Fibroblast of the aortic adventitia (primary cell): ENCODE measurements at regions not wholly inside any gene's neighbourhood (a gene's known extent, or its start where the extent isn't known, plus 50 kb on each side); places are given as distances from the start of the nearest gene placed in this dataset.
"Not testable (repeated sequence)": the region's sequence is repeated elsewhere in the genome, so short reads cannot be mapped to it uniquely, and the experiment has no call there.

Experiments
- DNase-seq: peaks from one replicate; pipeline ENCODE4 v3.0.0-alpha.2; 2010; ENCODE audit warnings: low read depth
- H3K4me3 ChIP-seq: 2 replicates; pipeline ENCODE4 v1.5.1; 2011; ENCODE audit warnings: low read depth, mild to moderate bottlenecking, control low read depth, low read length, moderate library complexity
- CTCF ChIP-seq: IDR thresholded peaks from 2 replicates; pipeline ENCODE4 v1.5.1; 2011; ENCODE audit warnings: mild to moderate bottlenecking, low read length, control low read depth, inconsistent platforms; ENCODE audit not compliant: insufficient read depth

GRCh38 chrX:112520124-112520523, 159.6 kb downstream of the LHFPL1 start:
- DNase-seq, result no peak
- no peak overlapping the region for H3K4me3 ChIP-seq
- TF ChIP-seq CTCF, result no peak

- no peak for DNase-seq
- no peak overlapping the region for H3K4me3 ChIP-seq
- no peak for TF ChIP-seq CTCF
Observed at GRCh38 chrX:112513154-112513553, 166.6 kb downstream of the LHFPL1 start.

- DNase-seq, result no peak
- H3K4me3 ChIP-seq, result no peak overlapping the region
- no peak for TF ChIP-seq CTCF
Observed at GRCh38 chrX:112512509-112512908, 167.2 kb downstream of the LHFPL1 start.

- DNase-seq, result no peak
- no peak overlapping the region for H3K4me3 ChIP-seq
- TF ChIP-seq CTCF, result no peak
Observed at GRCh38 chrX:112510629-112511028, 169.1 kb downstream of the LHFPL1 start.

GRCh38 chrX:112477653-112478052, 202.1 kb downstream of the LHFPL1 start:
- H3K4me3 ChIP-seq, result no peak overlapping the region
- DNase-seq, result no peak
- no peak for TF ChIP-seq CTCF

GRCh38 chrX:112473654-112474053, 206.1 kb downstream of the LHFPL1 start:
- no peak for DNase-seq
- TF ChIP-seq CTCF, result no peak
- no peak overlapping the region for H3K4me3 ChIP-seq

- no peak for TF ChIP-seq CTCF
- no peak for DNase-seq
- no peak overlapping the region for H3K4me3 ChIP-seq
Observed at GRCh38 chrX:112470551-112470950, 209.2 kb downstream of the LHFPL1 start.

GRCh38 chrX:112461949-112462450, 217.7 kb downstream of the LHFPL1 start:
- H3K4me3 ChIP-seq, DNase-seq: not testable (repeated sequence)
